CD8-positive, alpha-beta memory T cell (primary cell): ENCODE measurements at regions not wholly inside any gene's neighbourhood (a gene's known extent, or its start where the extent isn't known, plus 50 kb on each side); places are given as distances from the start of the nearest gene placed in this dataset.
A peak's percentile ranks its signal among the peaks of the same experiment; 100 is the strongest.

ENCODE experiments used
- CTCF ChIA-PET: fragments of 350-600 bp; sonication (Branson Sonifier 250); formaldehyde crosslinking; loops from one replicate; lab custom pipeline; 2021; ENCODE audit warnings: antibody characterized with exemption; lab: Charles Lee
- POLR2A ChIA-PET: fragments of 350-600 bp; sonication (Branson Sonifier 250); formaldehyde crosslinking; loops from one replicate; lab custom pipeline; 2021; ENCODE audit warnings: antibody characterized with exemption; lab: Charles Lee
- DNase-seq, 5 donors: peaks; one replicate each; pipeline versions ENCODE4 v3.0.0 to v3.0.0-alpha.2; 2020 to 2022; ENCODE audit warnings: mixed read lengths in 1 of 5
- H3K27ac ChIP-seq: one replicate; pipeline ENCODE4 v1.7.0; 2013; ENCODE audit warnings: low read depth, mild to moderate bottlenecking, low read length, moderate library complexity
- H3K27me3 ChIP-seq: 2 replicates; pipeline ENCODE4 v1.7.0; 2013; ENCODE audit warnings: low read length, mild to moderate bottlenecking; ENCODE audit not compliant: insufficient read depth, poor library complexity, severe bottlenecking
- H3K36me3 ChIP-seq: 2 replicates; pipeline ENCODE4 v1.7.0; 2013; ENCODE audit warnings: mild to moderate bottlenecking, low read length, moderate library complexity; ENCODE audit not compliant: insufficient read depth
- H3K4me1 ChIP-seq: 2 replicates; pipeline ENCODE4 v1.7.0; 2013; ENCODE audit warnings: mild to moderate bottlenecking, low read length, moderate library complexity; ENCODE audit not compliant: insufficient read depth
- H3K4me3 ChIP-seq: 2 replicates; pipeline ENCODE4 v1.7.0; 2013; ENCODE audit warnings: mild to moderate bottlenecking, low read length
- H3K9me3 ChIP-seq: 2 replicates; pipeline ENCODE4 v1.7.0; 2013; ENCODE audit warnings: mild to moderate bottlenecking, low read length
- H3K27ac Mint-ChIP-seq, 8 donors: one replicate each; pipeline ENCODE4 v1.8.0; 2020 to 2021; ENCODE audit warnings: mixed read lengths in 8 of 8, mild to moderate bottlenecking in 6 of 8, inconsistent platforms in 3 of 8, moderate library complexity in 3 of 8
- H3K27me3 Mint-ChIP-seq, 2 donors: one replicate each; pipeline ENCODE4 v1.8.0; 2020 to 2021; ENCODE audit warnings: mixed read lengths in 2 of 2, mild to moderate bottlenecking in 1 of 2, moderate library complexity in 1 of 2
- H3K36me3 Mint-ChIP-seq, 3 donors: one replicate each; pipeline ENCODE4 v1.8.0; 2020 to 2021; ENCODE audit warnings: mixed read lengths in 3 of 3, inconsistent platforms in 1 of 3, mild to moderate bottlenecking in 1 of 3
- H3K4me1 Mint-ChIP-seq, 3 donors: one replicate each; pipeline ENCODE4 v1.8.0; 2020 to 2021; ENCODE audit warnings: mixed read lengths in 3 of 3, inconsistent platforms in 1 of 3, mild to moderate bottlenecking in 1 of 3
- H3K4me3 Mint-ChIP-seq, 7 donors: one replicate each; pipeline ENCODE4 v1.8.0; 2020 to 2021; ENCODE audit warnings: mixed read lengths in 7 of 7, mild to moderate bottlenecking in 6 of 7, moderate library complexity in 4 of 7, inconsistent platforms in 2 of 7
- H3K9me3 Mint-ChIP-seq, 5 donors: one replicate each; pipeline ENCODE4 v1.8.0; 2020 to 2022; ENCODE audit warnings: mixed read lengths in 5 of 5, mild to moderate bottlenecking in 3 of 5, moderate library complexity in 2 of 5, inconsistent platforms in 1 of 5

DNA sequence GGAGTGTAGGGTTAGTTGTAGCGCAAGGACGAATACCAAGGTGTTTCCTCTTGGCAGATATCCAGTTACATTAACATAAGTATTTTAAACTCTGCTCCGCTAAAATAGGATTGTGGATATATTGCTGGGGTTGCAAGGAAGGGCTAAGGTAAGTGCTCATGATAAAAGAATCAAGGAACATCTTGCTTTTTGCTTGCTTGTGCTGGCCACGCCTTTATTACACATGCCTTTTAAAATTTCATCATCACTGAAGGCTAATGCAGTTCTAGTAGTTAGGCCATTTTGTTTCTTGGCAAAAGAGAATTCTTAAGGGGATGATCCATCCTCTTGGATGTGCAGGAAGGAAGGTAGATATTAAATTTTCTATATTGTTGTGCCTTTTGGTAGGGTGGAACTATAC is 415.6 kb upstream of the TPM1 start:
- H3K4me3 ChIP-seq, result no peak overlapping the region
- ChIA-PET POLR2A (no interaction called here), CTCF (no interaction called here)
- H3K36me3 Mint-ChIP-seq, result no peaks in the 10 kb centered on the region
- H3K9me3 Mint-ChIP-seq, result no peaks in the 10 kb centered on the region
- peaks cover 6 to 8% (median 8%) of the 10 kb centered on the region in 3 donors for H3K4me1 Mint-ChIP-seq
- no peak overlapping the region for H3K27ac ChIP-seq
- H3K36me3 ChIP-seq, result no peaks in the 10 kb centered on the region
- H3K9me3 ChIP-seq, result no peaks in the 10 kb centered on the region
- H3K4me3 Mint-ChIP-seq, result no peak overlapping the region
- H3K27me3 Mint-ChIP-seq, result peaks cover 2 to 13% of the 10 kb centered on the region in 2 donors
- H3K4me1 ChIP-seq, result no peaks in the 10 kb centered on the region
- H3K27me3 ChIP-seq, result no peaks in the 10 kb centered on the region
- no peak overlapping the region for H3K27ac Mint-ChIP-seq
- DNase-seq, result no peak

DNA sequence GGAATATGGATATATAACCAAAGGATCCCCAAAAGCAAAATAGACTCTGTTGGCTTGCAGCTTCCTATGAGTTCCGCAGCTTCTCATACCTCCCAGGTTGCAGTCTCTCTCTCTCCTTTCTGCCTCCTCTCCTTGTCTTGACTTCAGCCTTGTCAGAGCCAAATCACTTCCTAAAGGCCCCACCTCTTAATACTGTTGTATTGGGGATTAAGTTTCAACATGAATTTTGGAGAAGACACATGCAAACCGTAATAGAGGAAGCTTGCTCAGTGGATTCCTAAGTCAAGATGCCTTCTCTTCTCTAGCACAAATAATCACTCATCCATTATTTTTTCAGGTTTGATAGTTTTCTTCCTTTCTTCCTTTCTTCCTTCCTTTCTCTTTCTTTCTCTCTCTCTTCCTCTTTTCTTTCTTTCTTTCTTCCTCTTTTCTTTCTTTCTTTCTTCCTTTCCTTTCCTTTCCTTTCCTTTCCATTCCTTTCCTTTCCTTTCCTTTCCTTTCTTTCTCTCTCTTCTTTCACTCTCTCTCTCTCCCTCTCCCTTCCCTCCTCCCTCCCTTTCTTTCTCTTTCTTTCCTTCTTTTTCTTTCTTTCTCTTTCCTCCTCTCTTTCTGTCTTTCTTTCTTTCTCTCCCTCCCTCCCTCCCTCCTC is 411.3 kb upstream of the TPM1 start:
- Mint-ChIP-seq H3K4me1 (no peaks in the 10 kb centered on the region), H3K9me3 (no peaks in the 10 kb centered on the region), H3K4me3 (no peak overlapping the region), H3K36me3 (no peaks in the 10 kb centered on the region), H3K27ac (no peak overlapping the region), H3K27me3 (peaks cover 4 to 24% of the 10 kb centered on the region in 2 donors)
- H3K4me3 ChIP-seq, result no peak overlapping the region
- no peaks in the 10 kb centered on the region for H3K4me1 ChIP-seq
- no peaks in the 10 kb centered on the region for H3K27me3 ChIP-seq
- ChIA-PET POLR2A (interaction anchor here (0.6 kb wide), 1 partner anchor 10 kb away, joined by 4 read pairs; no protein-coding TSS in a partner anchor), CTCF (no interaction called here)
- H3K36me3 ChIP-seq, result no peaks in the 10 kb centered on the region
- no peak overlapping the region for H3K27ac ChIP-seq
- H3K9me3 ChIP-seq, result no peaks in the 10 kb centered on the region
- no peak for DNase-seq

DNA sequence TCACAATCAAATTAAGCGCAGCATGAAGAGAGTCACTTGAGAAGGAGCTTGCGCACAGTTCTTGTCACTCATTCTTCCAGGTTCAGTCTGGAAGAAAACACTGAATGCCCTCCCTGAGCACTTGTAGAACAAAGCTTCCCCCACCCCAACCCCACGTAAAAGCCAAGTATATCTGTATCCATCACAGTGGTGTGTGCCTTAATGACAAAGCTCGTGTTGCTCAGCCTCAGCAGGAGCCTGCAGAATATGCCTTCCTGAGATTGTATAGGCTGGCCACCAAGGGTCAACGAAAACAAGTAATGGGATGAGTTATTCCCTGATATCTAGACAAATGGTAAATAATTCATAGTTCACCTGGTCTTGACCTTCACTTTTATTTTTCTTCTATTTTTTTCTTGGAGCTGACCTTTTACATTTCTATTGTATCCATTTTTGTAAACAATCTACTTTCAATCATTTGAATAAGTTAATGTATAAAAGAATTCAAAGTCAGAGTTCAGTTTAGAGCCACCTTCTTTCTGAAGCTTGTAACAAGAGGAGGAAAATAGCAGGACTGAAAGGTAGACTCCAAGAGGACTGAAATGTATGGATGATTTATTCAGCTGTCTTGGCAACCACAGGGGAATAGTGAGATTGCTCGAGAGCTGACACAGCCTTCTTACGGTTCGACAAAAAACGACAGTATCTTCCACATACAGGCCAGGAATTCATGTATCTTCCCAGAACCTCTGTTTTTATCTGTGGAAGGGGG is 405.5 kb upstream of the TPM1 start:
- Histone ChIP-seq H3K27ac (no peak overlapping the region), H3K36me3 (no peaks in the 10 kb centered on the region), H3K4me3 (no peak overlapping the region), H3K27me3 (no peaks in the 10 kb centered on the region), H3K4me1 (no peaks in the 10 kb centered on the region), H3K9me3 (no peaks in the 10 kb centered on the region)
- H3K9me3 Mint-ChIP-seq, result no peaks in the 10 kb centered on the region
- POLR2A ChIA-PET, result no interaction called here
- H3K27ac Mint-ChIP-seq, result no peak overlapping the region
- no peaks in the 10 kb centered on the region for H3K4me1 Mint-ChIP-seq
- no peak for DNase-seq
- CTCF ChIA-PET, result no interaction called here
- H3K27me3 Mint-ChIP-seq, result peaks cover 5 to 21% of the 10 kb centered on the region in 2 donors
- no peaks in the 10 kb centered on the region for H3K36me3 Mint-ChIP-seq
- no peak overlapping the region for H3K4me3 Mint-ChIP-seq

DNA sequence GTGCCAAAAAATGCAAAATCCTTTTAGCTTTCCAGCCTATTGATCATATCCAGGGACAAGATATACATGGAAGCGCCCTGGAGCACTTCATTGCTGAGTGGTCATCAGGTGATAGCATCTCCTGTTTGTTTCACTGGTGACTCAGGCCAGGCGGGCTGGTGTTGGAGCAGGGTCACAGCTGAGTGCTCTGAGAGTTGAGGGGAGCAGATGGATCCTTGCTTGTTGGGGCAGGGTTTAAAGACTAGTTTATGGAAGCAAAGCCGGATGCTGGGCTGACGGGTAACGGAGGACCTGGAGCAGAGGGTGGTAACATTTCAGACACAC is 405.0 kb upstream of the TPM1 start:
- H3K4me1 ChIP-seq, result no peaks in the 10 kb centered on the region
- POLR2A ChIA-PET, result no interaction called here
- CTCF ChIA-PET, result no interaction called here

DNA sequence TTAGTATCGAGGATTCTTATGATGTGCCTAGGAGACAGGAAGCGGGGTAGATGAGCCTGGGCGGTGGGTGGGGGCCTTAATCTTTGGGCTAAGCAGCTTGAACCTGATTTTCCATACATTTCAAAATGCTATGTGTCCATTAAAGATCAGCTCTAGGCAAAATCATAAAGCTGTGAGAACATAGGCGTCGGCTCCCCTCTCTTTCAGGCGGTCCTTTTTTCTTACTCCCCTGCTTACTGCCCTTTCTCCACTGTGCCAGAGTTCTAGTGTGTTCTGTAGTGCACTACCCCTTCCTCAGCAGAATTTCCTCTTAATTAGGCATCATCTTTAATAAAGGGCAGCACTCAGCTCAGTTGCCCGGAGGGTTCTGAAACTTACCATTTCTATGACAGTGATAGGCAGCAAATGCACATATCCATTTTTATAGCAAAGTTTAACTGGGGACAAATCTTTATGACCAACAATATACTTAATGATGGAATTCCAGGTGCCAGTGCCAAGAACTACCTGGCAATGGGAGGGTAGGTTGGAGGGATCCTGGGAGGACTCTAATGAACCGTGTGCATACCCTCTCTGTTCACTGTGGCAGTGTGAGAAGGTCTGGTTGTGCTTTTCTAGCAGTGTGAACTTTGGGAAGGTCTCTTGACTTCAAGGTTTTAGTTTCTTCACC is 404.5 kb upstream of the TPM1 start:
- peak overlapping the region in 1 of 8 donors; percentile 17 for H3K27ac Mint-ChIP-seq
- Histone ChIP-seq H3K4me1 (no peaks in the 10 kb centered on the region), H3K36me3 (no peaks in the 10 kb centered on the region), H3K27ac (no peak overlapping the region), H3K9me3 (no peaks in the 10 kb centered on the region), H3K4me3 (no peak overlapping the region), H3K27me3 (no peaks in the 10 kb centered on the region)
- CTCF ChIA-PET, result no interaction called here
- H3K4me1 Mint-ChIP-seq, result no peaks in the 10 kb centered on the region
- DNase-seq, result no peak
- POLR2A ChIA-PET, result no interaction called here
- no peaks in the 10 kb centered on the region for H3K9me3 Mint-ChIP-seq
- H3K27me3 Mint-ChIP-seq, result peaks cover 1 to 12% of the 10 kb centered on the region in 2 donors
- H3K36me3 Mint-ChIP-seq, result no peaks in the 10 kb centered on the region
- no peak overlapping the region for H3K4me3 Mint-ChIP-seq

More for the DNA sequence above, 405.0 kb upstream of the TPM1 start:
- no peaks in the 10 kb centered on the region for H3K27me3 ChIP-seq
- DNase-seq, result no peak
- no peak overlapping the region for H3K4me3 ChIP-seq
- Mint-ChIP-seq H3K9me3 (no peaks in the 10 kb centered on the region), H3K36me3 (no peaks in the 10 kb centered on the region), H3K4me3 (no peak overlapping the region), H3K4me1 (no peaks in the 10 kb centered on the region), H3K27ac (no peak overlapping the region), H3K27me3 (peaks cover 1 to 17% of the 10 kb centered on the region in 2 donors)
- no peaks in the 10 kb centered on the region for H3K36me3 ChIP-seq
- no peak overlapping the region for H3K27ac ChIP-seq
- H3K9me3 ChIP-seq, result no peaks in the 10 kb centered on the region

DNA sequence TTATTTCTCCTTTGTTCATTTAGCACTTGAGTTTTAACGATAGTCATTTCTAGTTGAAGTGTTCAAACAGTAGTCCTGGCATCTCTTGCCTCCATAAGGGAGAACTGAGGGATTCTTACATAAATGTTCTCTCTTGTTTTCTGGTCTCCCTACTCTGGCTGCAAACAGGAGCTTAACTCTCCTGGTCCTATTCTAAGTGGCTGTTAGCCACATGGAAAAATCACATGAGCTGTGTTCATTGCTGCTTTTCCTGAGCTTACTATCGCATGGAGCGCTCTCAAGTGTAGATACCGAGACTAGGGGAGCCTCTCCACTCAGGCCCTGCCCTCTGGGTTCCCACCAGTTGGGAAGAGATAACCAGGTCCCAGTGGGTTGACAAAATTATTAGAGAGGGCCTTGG is 403.1 kb upstream of the TPM1 start:
- Histone ChIP-seq H3K9me3 (no peaks in the 10 kb centered on the region), H3K4me1 (no peaks in the 10 kb centered on the region), H3K36me3 (no peaks in the 10 kb centered on the region), H3K4me3 (no peak overlapping the region), H3K27me3 (no peaks in the 10 kb centered on the region), H3K27ac (no peak overlapping the region)
- Mint-ChIP-seq H3K36me3 (no peaks in the 10 kb centered on the region), H3K27me3 (peaks cover 1 to 7% of the 10 kb centered on the region in 2 donors), H3K4me1 (no peaks in the 10 kb centered on the region), H3K27ac (no peak overlapping the region), H3K4me3 (no peak overlapping the region), H3K9me3 (no peaks in the 10 kb centered on the region)
- ChIA-PET POLR2A (no interaction called here), CTCF (no interaction called here)
- DNase-seq, result no peak

DNA sequence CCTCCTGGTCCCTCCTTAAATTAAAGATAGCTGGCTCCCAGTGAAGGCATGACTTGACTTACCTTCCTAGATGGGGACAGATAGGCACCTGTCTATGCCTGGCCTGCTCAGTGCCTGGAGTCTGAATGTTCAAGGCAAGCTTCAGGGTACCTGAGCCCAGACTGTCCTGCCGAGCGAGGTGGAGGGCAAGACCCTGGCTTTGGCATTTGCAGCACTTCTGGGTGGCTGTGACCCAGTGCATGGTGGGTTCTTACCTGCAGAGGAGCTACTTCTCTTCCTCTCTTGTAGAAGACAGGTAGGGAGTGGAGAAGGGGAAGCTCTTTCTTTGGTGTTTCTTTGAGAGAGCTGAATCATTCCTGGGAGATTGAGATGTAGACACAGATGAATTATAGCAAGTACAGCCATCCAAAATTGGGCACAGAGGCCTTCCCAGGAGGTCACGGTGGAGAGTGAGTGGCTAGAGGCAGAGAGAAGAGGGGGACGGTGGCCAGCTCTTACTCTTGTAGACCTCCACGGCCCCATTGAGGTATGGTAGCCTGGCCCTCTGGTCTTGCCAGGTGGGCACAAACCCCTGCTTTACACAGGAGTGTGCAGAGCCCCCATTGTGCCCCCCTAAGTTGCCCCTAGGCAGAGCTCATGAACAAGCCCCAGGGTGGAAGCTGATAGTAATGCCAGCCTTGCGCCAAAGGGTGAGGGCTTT is 402.5 kb upstream of the TPM1 start:
- Mint-ChIP-seq H3K4me3 (no peak overlapping the region), H3K9me3 (no peaks in the 10 kb centered on the region), H3K27me3 (peaks cover 1 to 7% of the 10 kb centered on the region in 2 donors), H3K4me1 (no peaks in the 10 kb centered on the region), H3K27ac (no peak overlapping the region), H3K36me3 (no peaks in the 10 kb centered on the region)
- H3K27me3 ChIP-seq, result no peaks in the 10 kb centered on the region
- H3K4me3 ChIP-seq, result no peak overlapping the region
- ChIA-PET CTCF (no interaction called here), POLR2A (no interaction called here)
- DNase-seq, result no peak
- H3K36me3 ChIP-seq, result no peaks in the 10 kb centered on the region
- no peaks in the 10 kb centered on the region for H3K9me3 ChIP-seq
- H3K27ac ChIP-seq, result no peak overlapping the region
- no peaks in the 10 kb centered on the region for H3K4me1 ChIP-seq

DNA sequence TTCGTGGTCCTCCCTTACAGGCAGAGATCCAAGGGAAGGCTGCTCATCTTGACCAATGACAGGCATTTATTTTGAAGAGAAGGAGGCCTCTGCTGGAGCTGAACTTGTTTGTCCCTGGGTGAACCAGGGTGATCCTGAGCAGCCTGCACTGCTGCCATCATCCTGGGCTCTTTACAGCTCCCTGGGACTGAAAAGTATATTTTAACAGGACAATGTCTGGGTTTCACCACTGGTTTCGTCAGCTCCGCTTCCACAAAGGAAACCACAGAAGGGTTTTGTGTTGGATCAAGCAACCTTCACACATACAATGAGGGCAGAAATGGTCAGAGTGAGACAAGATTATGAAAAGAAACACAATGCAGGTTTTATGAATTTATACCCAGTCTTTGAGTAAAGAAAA is 400.7 kb upstream of the TPM1 start:
- peaks cover 1 to 5% of the 10 kb centered on the region in 2 donors for H3K27me3 Mint-ChIP-seq
- H3K9me3 Mint-ChIP-seq, result no peaks in the 10 kb centered on the region
- no peak overlapping the region for H3K27ac Mint-ChIP-seq
- Histone ChIP-seq H3K36me3 (no peaks in the 10 kb centered on the region), H3K4me3 (no peak overlapping the region), H3K27me3 (no peaks in the 10 kb centered on the region), H3K27ac (no peak overlapping the region), H3K9me3 (no peaks in the 10 kb centered on the region), H3K4me1 (no peaks in the 10 kb centered on the region)
- ChIA-PET CTCF (no interaction called here), POLR2A (no interaction called here)
- H3K4me1 Mint-ChIP-seq, result no peaks in the 10 kb centered on the region
- H3K4me3 Mint-ChIP-seq, result no peak overlapping the region
- DNase-seq, result no peak
- H3K36me3 Mint-ChIP-seq, result no peaks in the 10 kb centered on the region
